ENCODE measurements at regions not wholly inside any gene's neighbourhood (a gene's known extent, or its start where the extent isn't known, plus 50 kb on each side); places are given as distances from the start of the nearest gene placed in this dataset.

DNA sequence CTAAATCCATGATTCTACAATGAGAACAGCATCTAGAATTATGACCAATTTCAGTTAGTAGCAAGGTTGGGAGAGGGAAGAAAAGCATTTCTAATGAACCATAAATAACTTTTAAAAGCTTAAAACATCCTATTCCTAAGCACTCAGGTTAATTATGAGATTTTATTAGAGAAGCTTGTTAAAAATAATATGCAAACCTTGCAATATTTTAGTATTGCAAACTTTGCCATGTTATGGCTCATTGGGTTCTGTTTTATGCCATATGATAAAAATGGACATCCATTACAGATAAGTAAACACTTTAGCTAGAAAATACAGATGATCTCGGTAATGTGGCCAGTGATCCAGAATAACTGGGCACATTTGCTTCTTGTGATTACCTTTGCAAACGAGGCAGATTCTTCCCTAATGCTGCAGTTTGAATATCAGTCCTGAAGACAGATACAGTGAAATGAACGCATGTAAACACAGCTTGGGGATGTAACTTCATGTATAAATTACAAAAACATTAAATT is 447.0 kb downstream of the PLK2 start:
- TF ChIP-seq, protein P1, sequence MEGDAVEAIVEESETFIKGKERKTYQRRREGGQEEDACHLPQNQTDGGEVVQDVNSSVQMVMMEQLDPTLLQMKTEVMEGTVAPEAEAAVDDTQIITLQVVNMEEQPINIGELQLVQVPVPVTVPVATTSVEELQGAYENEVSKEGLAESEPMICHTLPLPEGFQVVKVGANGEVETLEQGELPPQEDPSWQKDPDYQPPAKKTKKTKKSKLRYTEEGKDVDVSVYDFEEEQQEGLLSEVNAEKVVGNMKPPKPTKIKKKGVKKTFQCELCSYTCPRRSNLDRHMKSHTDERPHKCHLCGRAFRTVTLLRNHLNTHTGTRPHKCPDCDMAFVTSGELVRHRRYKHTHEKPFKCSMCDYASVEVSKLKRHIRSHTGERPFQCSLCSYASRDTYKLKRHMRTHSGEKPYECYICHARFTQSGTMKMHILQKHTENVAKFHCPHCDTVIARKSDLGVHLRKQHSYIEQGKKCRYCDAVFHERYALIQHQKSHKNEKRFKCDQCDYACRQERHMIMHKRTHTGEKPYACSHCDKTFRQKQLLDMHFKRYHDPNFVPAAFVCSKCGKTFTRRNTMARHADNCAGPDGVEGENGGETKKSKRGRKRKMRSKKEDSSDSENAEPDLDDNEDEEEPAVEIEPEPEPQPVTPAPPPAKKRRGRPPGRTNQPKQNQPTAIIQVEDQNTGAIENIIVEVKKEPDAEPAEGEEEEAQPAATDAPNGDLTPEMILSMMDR (conservative IDR thresholded peaks at IDR 0.05 in 1 of 2, IDR thresholded peaks at IDR 0.05 in 1 of 2; ENCODE audit: extremely low read depth in 1 of 2, insufficient read depth in 1 of 2, low read depth in 1 of 2, low read length in 2 of 2), result no peak
- no peak for TF ChIP-seq EZH2 (IDR thresholded peaks at IDR 0.05; ENCODE audit: borderline replicate concordance, low read length)
